K562 (cell line): ENCODE measurements at regions not wholly inside any gene's neighbourhood (a gene's known extent, or its start where the extent isn't known, plus 50 kb on each side); places are given as distances from the start of the nearest gene placed in this dataset.

ENCODE experiments used
- BRD9 ChIP-seq: fragments of 450-650 bp; IDR thresholded peaks from 2 replicates; pipeline ENCODE4 v1.6.1; 2018; ENCODE audit warnings: low read depth; ENCODE audit not compliant: partially characterized antibody
- NCOA6 ChIP-seq: fragments of 450-650 bp; IDR thresholded peaks from 2 replicates; pipeline ENCODE4 v1.6.1; 2017; ENCODE audit warnings: mild to moderate bottlenecking
- TCF7L2 ChIP-seq: fragments of 150-350 bp; IDR thresholded peaks from 2 replicates; pipeline ENCODE4 v1.6.1; 2016; ENCODE audit warnings: low read depth, mild to moderate bottlenecking, low read length, moderate library complexity
- XRCC5 ChIP-seq: fragments of 200-400 bp; formaldehyde crosslinking; IDR thresholded peaks from 2 replicates; pipeline ENCODE4 v1.6.1; 2017; ENCODE audit warnings: low read depth, mild to moderate bottlenecking, low read length
- TF ChIP-seq, protein P1 (sequence below): fragments of 250-450 bp; sonication (Bioruptor Pico); IDR thresholded peaks from 2 replicates; pipeline ENCODE4 v1.4.0; 2020; ENCODE audit warnings: mild to moderate bottlenecking, moderate library complexity
- TF ChIP-seq, protein P2 (sequence below): sonication (generic); formaldehyde crosslinking; IDR thresholded peaks from 2 replicates; pipeline ENCODE4 v1.8.0; 2023; ENCODE audit warnings: missing genetic modification reagents, mild to moderate bottlenecking, borderline replicate concordance
- TF ChIP-seq, protein P3 (sequence below): sonication (generic); formaldehyde crosslinking; IDR thresholded peaks from 2 replicates; pipeline ENCODE4 v1.8.0; 2022; ENCODE audit warnings: missing genetic modification reagents, mild to moderate bottlenecking, moderate library complexity, borderline replicate concordance

DNA sequence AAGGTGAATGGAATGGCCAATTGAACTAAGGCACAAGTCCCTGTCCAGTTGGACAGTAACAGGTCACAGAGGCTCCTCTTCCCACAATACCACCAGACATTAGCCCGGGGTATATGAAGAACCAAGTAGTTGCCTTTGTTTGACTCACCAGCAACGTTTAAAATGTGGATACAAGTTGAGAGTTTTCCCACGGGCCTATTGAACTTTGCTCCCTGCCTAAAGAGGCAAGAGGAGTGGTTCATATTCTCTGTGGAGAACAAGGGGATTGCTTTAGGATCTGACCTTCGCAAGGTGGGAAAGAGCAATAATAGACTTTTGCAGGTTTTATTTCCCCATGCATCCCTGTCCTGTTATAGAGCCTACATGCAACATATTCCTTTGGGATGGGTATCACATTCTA is 177.2 kb downstream of the POU4F1 start (continued):
- TF ChIP-seq XRCC5 (no peak), BRD9 (no peak), NCOA6 (no peak), TCF7L2 (no peak)
- TF ChIP-seq, protein P1, sequence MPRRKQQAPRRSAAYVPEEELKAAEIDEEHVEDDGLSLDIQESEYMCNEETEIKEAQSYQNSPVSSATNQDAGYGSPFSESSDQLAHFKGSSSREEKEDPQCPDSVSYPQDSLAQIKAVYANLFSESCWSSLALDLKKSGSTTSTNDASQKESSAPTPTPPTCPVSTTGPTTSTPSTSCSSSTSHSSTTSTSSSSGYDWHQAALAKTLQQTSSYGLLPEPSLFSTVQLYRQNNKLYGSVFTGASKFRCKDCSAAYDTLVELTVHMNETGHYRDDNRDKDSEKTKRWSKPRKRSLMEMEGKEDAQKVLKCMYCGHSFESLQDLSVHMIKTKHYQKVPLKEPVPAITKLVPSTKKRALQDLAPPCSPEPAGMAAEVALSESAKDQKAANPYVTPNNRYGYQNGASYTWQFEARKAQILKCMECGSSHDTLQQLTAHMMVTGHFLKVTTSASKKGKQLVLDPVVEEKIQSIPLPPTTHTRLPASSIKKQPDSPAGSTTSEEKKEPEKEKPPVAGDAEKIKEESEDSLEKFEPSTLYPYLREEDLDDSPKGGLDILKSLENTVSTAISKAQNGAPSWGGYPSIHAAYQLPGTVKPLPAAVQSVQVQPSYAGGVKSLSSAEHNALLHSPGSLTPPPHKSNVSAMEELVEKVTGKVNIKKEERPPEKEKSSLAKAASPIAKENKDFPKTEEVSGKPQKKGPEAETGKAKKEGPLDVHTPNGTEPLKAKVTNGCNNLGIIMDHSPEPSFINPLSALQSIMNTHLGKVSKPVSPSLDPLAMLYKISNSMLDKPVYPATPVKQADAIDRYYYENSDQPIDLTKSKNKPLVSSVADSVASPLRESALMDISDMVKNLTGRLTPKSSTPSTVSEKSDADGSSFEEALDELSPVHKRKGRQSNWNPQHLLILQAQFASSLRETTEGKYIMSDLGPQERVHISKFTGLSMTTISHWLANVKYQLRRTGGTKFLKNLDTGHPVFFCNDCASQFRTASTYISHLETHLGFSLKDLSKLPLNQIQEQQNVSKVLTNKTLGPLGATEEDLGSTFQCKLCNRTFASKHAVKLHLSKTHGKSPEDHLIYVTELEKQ (CRISPR knock-in tag), result no peak
- TF ChIP-seq, protein P2, sequence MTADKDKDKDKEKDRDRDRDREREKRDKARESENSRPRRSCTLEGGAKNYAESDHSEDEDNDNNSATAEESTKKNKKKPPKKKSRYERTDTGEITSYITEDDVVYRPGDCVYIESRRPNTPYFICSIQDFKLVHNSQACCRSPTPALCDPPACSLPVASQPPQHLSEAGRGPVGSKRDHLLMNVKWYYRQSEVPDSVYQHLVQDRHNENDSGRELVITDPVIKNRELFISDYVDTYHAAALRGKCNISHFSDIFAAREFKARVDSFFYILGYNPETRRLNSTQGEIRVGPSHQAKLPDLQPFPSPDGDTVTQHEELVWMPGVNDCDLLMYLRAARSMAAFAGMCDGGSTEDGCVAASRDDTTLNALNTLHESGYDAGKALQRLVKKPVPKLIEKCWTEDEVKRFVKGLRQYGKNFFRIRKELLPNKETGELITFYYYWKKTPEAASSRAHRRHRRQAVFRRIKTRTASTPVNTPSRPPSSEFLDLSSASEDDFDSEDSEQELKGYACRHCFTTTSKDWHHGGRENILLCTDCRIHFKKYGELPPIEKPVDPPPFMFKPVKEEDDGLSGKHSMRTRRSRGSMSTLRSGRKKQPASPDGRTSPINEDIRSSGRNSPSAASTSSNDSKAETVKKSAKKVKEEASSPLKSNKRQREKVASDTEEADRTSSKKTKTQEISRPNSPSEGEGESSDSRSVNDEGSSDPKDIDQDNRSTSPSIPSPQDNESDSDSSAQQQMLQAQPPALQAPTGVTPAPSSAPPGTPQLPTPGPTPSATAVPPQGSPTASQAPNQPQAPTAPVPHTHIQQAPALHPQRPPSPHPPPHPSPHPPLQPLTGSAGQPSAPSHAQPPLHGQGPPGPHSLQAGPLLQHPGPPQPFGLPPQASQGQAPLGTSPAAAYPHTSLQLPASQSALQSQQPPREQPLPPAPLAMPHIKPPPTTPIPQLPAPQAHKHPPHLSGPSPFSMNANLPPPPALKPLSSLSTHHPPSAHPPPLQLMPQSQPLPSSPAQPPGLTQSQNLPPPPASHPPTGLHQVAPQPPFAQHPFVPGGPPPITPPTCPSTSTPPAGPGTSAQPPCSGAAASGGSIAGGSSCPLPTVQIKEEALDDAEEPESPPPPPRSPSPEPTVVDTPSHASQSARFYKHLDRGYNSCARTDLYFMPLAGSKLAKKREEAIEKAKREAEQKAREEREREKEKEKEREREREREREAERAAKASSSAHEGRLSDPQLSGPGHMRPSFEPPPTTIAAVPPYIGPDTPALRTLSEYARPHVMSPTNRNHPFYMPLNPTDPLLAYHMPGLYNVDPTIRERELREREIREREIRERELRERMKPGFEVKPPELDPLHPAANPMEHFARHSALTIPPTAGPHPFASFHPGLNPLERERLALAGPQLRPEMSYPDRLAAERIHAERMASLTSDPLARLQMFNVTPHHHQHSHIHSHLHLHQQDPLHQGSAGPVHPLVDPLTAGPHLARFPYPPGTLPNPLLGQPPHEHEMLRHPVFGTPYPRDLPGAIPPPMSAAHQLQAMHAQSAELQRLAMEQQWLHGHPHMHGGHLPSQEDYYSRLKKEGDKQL (CRISPR knock-in tag), result no peak
- TF ChIP-seq, protein P3, sequence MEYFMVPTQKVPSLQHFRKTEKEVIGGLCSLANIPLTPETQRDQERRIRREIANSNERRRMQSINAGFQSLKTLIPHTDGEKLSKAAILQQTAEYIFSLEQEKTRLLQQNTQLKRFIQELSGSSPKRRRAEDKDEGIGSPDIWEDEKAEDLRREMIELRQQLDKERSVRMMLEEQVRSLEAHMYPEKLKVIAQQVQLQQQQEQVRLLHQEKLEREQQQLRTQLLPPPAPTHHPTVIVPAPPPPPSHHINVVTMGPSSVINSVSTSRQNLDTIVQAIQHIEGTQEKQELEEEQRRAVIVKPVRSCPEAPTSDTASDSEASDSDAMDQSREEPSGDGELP (CRISPR knock-in tag), result no peak
